HFF-Myc (cell line): ENCODE measurements at regions not wholly inside any gene's neighbourhood (a gene's known extent, or its start where the extent isn't known, plus 50 kb on each side); places are given as distances from the start of the nearest gene placed in this dataset.
"Not testable (repeated sequence)": the region's sequence is repeated elsewhere in the genome, so short reads cannot be mapped to it uniquely, and the experiment has no call there.

Experiments
- DNase-seq: peaks from one replicate; pipeline ENCODE4 v3.0.0-alpha.2; 2011; ENCODE audit warnings: low read depth; ENCODE audit errors: extremely low read depth
- H3K4me3 ChIP-seq: replicated peaks from 2 replicates; pipeline ENCODE4 v1.5.1; 2011; ENCODE audit warnings: low read depth, mild to moderate bottlenecking, control low read depth, low read length
- CTCF ChIP-seq: IDR thresholded peaks from 2 replicates; pipeline ENCODE4 v1.5.1; 2012; ENCODE audit warnings: mild to moderate bottlenecking, low read depth, low read length, control low read depth; ENCODE audit errors: missing control alignments

DNA sequence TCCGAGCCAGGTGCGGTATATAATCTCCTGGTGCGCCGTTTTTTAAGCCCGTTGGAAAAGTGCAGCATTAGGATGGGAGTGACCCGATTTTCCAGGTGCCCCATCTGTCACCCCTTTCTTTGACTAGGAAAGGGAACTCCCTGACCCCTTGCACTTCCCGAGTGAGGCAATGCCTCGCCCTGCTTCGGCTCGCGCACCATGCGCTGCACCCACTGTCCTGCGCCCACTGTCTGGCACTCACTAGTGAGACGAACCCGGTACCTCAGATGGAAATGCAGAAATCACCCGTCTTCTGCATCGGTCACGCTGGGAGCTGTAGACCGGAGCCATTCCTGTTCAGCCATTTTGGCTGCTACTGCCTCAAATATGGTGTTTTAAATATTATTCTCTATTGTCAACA, 198.0 kb downstream of the MEIS1 start:
- not testable (repeated sequence) for DNase-seq, H3K4me3 ChIP-seq

DNA sequence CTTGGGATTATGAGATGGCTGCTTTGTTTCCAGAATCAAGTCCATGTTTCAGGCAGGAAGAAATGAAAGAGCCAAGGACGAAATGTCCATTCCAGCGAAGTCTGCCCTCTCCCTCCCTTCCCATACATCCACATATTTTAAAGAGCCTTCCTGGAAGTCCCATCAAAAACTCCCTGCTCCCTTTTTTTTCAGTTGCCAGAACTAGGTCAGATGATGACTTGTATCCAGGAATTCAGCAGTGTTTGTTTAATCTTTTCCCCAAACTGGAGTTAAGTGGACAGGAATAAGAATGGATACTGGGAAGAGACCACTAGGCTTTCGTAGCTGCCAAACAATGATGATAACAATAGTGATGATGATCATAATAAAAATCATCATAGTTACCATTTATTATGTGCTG, 198.7 kb downstream of the MEIS1 start:
- DNase-seq, result no peak
- no peak for TF ChIP-seq CTCF

GRCh38 chr2:66634784-66635183, 199.9 kb downstream of the MEIS1 start:
- no peak for DNase-seq
- H3K4me3 ChIP-seq, result no peak overlapping the region
- TF ChIP-seq CTCF, result no peak

More for the DNA sequence above, 198.7 kb downstream of the MEIS1 start:
- no peak overlapping the region for H3K4me3 ChIP-seq

GRCh38 chr2:66641685-66642084, 206.8 kb downstream of the MEIS1 start:
- no peak overlapping the region for H3K4me3 ChIP-seq
- no peak for TF ChIP-seq CTCF
- DNase-seq, result no peak

DNA sequence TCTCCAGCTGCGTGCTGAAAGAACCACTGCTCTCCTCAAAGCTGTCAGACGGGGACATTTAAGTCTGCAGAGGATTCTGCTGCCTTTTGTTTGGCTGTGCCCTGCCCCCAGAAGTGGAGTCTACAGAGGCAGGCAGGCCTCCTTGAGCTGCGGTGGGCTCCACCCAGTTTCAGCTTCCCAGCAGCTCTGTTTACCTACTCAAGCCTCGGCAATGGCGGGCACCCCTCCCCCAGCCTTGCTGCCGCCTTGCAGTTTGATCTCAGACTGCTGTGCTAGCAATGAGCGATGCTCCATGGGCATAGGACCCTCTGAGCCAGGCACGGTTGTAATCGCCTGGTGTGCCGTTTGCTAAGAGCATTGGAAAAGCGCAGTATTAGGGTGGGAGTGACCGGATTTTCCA, 213.2 kb downstream of the MEIS1 start:
- H3K4me3 ChIP-seq, DNase-seq: not testable (repeated sequence)

GRCh38 chr2:66649006-66649405, 214.1 kb downstream of the MEIS1 start:
- no peak for TF ChIP-seq CTCF
- no peak for DNase-seq
- H3K4me3 ChIP-seq, result no peak overlapping the region

GRCh38 chr2:66651295-66651694, 216.4 kb downstream of the MEIS1 start:
- no peak overlapping the region for H3K4me3 ChIP-seq
- no peak for DNase-seq
- no peak for TF ChIP-seq CTCF

GRCh38 chr2:66660804-66661203, 225.9 kb downstream of the MEIS1 start:
- no peak for DNase-seq
- no peak overlapping the region for H3K4me3 ChIP-seq
- TF ChIP-seq CTCF, result no peak
